Epidermal melanocyte (primary cell): ENCODE measurements at regions not wholly inside any gene's neighbourhood (a gene's known extent, or its start where the extent isn't known, plus 50 kb on each side); places are given as distances from the start of the nearest gene placed in this dataset.

Source experiments
- DNase-seq: peaks from one replicate; pipeline ENCODE4 v3.0.0; 2011; ENCODE audit warnings: low spot score; ENCODE audit not compliant: insufficient read length

- no peak for DNase-seq
Observed at GRCh38 chr2:7454592-7454991, 537.4 kb downstream of the RNF144A start.

- no peak for DNase-seq
Observed at GRCh38 chr2:7456762-7457161, 539.5 kb downstream of the RNF144A start.

- no peak for DNase-seq
Observed at GRCh38 chr2:7458066-7458465, 540.9 kb downstream of the RNF144A start.

DNA sequence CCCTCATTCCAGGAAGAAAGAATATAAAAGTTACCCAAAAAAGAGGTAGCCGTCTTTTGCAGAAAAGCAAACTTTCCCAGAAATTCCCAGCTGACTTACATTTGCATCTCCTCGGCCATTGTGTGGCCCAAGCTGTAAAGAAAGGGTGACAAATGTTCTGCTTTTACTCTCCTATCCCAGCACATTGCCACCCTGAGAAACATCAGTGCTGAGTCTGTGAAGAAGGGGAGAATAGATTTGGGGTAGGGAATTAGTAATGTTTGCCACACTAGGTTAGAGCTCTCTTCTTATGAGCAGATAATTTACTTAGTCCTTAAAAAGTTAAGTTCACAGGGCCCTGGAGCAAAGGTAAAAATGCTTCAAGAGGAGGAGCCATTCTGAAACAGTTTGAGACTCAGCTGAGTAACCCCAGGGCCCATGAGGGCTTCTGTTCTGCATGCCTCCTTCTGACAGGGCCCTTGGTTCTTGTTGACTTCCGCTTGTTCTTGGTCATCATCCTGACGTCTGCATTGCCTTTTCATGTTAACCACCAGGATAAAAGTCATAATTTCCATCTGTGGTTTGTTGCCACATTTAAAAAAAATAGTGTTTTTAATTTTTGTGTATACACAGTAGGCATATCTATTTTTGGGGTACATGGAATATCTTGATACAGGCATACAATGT is 550.7 kb downstream of the RNF144A start:
- no peak for DNase-seq

- no peak for DNase-seq
Observed at GRCh38 chr2:7468448-7468828, 551.2 kb downstream of the RNF144A start.

GRCh38 chr2:7468955-7469354 is 551.7 kb downstream of the RNF144A start:
- no peak for DNase-seq

- no peak for DNase-seq
Observed at GRCh38 chr2:7471185-7471584, 554.0 kb downstream of the RNF144A start.

GRCh38 chr2:7472465-7472864 is 555.3 kb downstream of the RNF144A start:
- DNase-seq, result no peak

DNA sequence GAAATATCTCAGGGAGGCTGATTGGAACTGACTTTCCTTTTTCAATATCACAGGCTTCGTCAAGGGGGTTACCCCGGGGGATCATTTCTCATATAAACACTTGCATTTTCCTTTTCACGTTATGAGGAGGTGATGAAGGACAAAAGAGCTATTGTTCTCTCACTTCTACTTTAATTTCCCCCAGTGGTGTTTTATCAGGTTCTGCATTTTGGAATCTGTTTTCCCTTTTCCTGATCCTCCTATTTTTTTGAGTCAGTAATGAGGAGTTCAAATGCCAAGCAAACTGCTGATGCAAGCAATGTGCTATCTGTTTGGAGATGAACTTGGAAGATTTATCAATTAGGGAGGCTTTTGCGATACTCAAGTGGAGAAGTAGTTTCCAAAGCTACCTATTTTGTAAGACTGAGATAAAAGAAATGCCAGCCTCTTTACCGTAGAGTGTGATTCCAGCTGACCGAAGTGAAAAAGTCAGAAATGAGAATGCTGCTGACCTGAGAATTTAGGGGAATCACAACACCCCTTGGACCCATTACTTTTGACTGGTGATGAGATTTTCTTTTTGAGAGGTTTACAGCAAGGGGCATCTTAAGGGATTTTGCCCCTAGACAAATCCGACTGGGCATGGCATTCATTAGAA is 556.0 kb downstream of the RNF144A start:
- DNase-seq, result no peak

DNA sequence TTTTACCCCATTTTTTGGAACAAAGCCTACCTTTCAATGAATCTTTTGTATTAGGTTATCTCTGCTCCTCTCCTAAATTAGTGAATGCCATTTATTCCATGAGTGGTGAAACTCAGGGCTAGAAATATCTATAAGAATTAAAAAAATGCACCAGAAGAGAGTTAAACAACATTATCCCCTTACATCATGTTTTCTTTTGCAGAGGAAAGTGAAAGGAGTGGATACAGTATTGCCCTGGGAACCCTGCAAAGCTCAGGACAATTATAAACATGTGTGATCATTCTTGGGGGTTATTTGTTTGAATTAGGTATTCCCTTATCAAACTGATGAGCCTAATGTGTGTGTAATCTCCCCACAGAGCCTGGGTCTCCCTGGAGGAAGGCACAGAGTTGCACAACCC is 559.2 kb downstream of the RNF144A start:
- DNase-seq, result no peak

- DNase-seq, result no peak
Observed at GRCh38 chr2:7479603-7480002, 562.4 kb downstream of the RNF144A start.

DNA sequence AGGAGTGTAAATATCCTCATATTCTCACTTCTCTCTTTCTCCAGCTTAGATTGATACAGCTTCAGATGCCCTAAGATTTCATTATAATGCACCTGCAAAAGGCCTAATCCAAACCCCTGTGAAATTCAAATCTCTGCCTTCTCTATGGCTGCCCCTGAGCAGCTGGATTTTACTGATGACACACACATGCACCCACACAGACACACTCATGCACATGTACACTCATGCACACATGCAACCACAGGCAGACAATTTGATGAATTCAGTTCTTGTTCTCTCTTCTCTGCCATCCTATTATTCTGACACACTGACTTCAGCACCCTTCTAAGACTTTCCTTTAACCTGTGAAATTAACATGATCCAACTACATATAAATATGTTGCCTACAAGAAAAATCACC is 563.2 kb downstream of the RNF144A start:
- no peak for DNase-seq

DNA sequence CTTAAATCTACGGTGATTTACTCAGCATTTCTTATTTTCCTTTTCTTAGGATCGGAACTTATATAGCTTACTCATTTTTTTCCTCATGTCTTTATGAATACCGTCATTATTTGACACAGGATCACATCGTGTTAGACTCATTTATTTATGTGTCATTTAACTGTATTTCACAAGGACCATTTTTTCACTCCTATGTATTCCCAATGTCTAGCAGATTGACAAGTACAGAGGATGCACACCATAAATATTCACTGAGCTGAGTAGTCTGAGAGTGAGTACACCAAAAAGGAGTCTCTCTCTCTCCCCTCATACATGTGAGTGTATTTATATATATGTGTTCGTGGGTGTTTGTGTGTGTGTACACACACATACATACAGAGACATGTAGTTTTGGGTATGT is 573.5 kb downstream of the RNF144A start:
- DNase-seq, result no peak

DNA sequence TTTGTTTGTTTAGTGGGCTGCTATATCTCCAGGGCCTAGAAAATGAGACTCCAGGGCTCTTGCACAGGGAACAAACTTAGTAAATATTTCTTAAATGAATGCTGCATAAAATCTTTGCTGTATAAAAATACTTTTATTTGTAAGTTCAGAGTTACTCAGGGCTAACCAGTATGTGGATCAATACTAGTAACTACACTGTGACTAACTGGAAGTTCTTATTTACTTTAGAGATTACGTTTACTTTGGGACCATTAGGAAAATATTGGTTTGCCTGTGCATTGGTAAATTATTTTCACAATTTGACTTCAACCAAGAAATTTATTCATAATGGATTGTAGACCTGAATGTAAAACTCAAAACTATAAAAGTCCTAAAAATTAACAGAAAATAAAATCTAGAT is 575.5 kb downstream of the RNF144A start:
- no peak for DNase-seq

- no peak for DNase-seq
Observed at GRCh38 chr2:7497178-7497577, 580.0 kb downstream of the RNF144A start.

- DNase-seq, result no peak
Observed at GRCh38 chr2:7499018-7499417, 581.8 kb downstream of the RNF144A start.

DNA sequence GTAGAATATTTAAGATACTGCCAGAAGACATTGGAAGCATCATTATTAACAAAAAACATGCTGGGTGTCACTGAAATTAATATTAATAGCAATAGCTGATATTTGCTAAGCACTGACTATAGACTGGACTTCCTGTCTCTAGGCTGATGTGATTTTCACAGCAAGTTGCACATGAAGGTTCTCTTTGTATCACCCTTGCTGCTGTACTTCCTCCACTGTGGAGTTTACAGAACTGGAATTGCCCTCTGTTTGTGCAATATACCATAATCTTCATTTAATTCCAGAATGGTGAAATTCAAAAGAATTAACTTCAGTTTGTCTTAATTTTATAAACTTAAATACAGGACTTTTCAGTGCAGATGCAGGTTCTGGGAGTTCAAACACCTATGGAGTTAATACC is 585.1 kb downstream of the RNF144A start:
- DNase-seq, result no peak

GRCh38 chr2:7508296-7508943 is 591.2 kb downstream of the RNF144A start:
- DNase-seq, result no peak

GRCh38 chr2:7510353-7510752 is 593.1 kb downstream of the RNF144A start:
- no peak for DNase-seq

DNA sequence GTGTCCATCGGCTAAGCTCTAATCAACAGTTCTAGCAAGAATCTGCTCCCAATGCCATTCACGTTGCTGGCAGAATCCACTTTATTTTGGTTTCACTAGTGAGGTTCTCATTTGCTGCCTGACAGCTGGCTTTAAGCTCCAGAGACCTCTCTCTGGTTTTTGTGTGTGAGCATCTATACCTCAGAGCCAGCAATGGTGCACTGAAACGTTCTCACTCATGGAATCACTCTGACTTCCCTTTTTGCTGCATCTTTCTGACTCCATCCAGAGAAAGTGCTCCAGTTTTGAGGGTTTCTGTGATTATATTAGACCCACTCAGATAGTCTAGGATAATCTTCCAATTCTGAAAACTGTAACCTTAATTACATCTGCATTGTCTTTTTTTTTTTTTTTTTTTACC is 596.6 kb downstream of the RNF144A start:
- DNase-seq, result no peak

DNA sequence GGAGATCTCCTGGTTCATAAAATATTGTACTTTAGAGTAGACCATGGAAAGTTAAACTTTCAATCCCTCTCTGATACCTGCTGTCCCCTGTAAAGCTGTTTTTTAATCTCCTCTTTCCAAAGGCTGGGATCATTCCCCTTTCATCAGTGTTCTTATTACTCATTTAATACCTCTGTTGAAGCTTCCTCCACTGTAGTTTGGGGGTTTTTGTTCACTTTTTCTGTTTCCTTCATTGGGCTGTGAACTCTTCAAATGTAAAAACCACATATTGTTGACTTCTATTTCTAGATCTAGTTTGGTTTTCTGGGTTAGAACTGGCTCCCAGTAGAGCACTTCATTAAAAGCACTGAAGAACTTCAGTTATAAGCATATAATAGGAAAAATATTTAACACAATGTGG is 598.1 kb downstream of the RNF144A start:
- no peak for DNase-seq

DNA sequence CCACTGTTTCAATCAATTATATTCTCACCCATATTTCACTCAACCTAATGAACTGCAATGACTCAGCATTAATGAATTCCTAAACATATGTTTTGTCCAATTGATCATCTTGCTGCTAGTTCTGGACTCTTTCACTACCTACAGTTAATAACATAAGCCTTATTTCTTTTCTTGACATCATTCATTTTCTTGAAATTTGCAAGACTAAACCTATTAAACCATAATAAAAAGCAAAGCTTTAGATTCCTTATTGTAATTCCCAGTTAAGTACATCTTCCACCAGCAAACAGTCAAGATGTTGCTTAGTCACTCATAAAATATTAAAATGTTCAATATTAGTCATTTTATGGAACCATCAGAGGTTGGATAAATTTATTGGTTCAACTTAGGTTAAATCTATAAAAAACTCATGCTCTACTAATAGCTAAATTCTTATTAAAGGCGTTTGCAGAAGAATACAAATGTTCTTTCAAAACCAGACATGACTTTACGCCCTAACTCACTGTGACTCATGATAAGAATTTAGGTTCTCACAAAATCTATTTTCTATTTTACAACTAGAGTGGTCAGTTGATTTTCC is 599.4 kb downstream of the RNF144A start:
- no peak for DNase-seq

DNA sequence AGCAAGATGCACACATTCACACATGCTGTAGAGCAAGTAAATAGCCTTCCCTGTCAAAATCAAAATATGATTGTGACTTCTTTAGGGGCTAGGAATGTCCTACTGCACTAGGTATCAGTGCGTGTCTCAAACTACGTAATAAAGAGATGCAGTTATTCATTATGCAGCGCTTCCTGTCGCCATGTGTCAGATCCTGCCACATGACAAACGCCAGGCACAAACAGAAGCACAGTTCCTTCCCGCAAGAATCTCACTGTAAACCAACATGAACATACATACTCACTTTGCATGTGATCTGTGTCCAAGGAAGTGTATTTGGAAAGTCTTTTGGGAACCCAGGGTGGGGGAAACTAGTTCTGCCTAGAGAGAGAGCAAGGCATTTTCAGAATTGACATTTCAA is 599.9 kb downstream of the RNF144A start:
- no peak for DNase-seq
